ENCODE measurements at regions not wholly inside any gene's neighbourhood (a gene's known extent, or its start where the extent isn't known, plus 50 kb on each side); places are given as distances from the start of the nearest gene placed in this dataset.

DNA sequence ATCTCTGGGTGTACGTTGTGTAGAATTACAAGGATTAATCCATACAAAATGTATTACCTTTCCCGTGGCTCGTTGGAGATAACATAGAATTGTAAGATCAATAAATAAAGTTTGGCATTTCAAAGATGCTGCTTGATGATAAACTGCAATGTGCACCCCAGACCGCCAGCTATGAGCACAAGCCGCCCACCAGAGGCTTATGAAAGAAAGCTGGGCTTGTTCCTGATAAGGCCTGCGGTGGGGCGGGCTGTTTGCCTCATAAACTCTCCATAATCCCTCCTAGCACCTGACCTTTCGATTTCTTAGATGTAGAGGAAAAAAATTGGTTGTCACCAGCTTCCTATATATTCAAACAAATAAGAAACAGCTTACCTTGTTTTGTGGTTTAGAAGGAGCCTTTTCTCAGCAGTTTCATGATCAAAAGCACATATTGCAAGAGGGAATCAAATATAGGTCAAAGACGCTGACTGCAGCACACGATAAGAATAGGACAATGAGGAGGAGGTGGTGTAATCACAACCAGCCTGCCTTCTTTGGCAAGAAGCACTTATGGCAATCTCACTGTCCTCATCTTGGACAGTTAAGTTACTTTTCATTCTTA is 293.6 kb downstream of the RMST start:
- TF ChIP-seq, protein P1, sequence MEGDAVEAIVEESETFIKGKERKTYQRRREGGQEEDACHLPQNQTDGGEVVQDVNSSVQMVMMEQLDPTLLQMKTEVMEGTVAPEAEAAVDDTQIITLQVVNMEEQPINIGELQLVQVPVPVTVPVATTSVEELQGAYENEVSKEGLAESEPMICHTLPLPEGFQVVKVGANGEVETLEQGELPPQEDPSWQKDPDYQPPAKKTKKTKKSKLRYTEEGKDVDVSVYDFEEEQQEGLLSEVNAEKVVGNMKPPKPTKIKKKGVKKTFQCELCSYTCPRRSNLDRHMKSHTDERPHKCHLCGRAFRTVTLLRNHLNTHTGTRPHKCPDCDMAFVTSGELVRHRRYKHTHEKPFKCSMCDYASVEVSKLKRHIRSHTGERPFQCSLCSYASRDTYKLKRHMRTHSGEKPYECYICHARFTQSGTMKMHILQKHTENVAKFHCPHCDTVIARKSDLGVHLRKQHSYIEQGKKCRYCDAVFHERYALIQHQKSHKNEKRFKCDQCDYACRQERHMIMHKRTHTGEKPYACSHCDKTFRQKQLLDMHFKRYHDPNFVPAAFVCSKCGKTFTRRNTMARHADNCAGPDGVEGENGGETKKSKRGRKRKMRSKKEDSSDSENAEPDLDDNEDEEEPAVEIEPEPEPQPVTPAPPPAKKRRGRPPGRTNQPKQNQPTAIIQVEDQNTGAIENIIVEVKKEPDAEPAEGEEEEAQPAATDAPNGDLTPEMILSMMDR (IDR thresholded peaks at IDR 0.05; ENCODE audit: insufficient read depth, low read length, poor library complexity, severe bottlenecking) = no peak
- TF ChIP-seq EZH2phosphoT487 (conservative IDR thresholded peaks at IDR 0.05; ENCODE audit: low read length) = no peak
